Mesodermal cell (in vitro differentiated cells): ENCODE measurements at regions not wholly inside any gene's neighbourhood (a gene's known extent, or its start where the extent isn't known, plus 50 kb on each side); places are given as distances from the start of the nearest gene placed in this dataset.

Source experiments
- H3K27ac ChIP-seq: 2 replicates; pipeline ENCODE4 v1.7.0; 2013; ENCODE audit warnings: mild to moderate bottlenecking, low read depth, low read length, moderate library complexity; ENCODE audit not compliant: severe bottlenecking
- H3K36me3 ChIP-seq: 2 replicates; pipeline ENCODE4 v1.7.1; 2013; ENCODE audit warnings: mild to moderate bottlenecking, low read length, moderate library complexity; ENCODE audit not compliant: control insufficient read depth, insufficient read depth
- H3K4me1 ChIP-seq: one replicate; pipeline ENCODE4 v1.7.1; 2013; ENCODE audit warnings: mild to moderate bottlenecking, low read length; ENCODE audit not compliant: insufficient read depth, control insufficient read depth, poor library complexity, severe bottlenecking
- H3K4me3 ChIP-seq: 2 replicates; pipeline ENCODE4 v1.7.0; 2013; ENCODE audit warnings: low read length, control low read depth, mild to moderate bottlenecking; ENCODE audit not compliant: insufficient read depth, poor library complexity, severe bottlenecking; ENCODE audit errors: extremely low read depth
- H3K9me3 ChIP-seq: 2 replicates; pipeline ENCODE4 v1.7.1; 2013; ENCODE audit warnings: mild to moderate bottlenecking, low read length, moderate library complexity; ENCODE audit not compliant: control insufficient read depth
- WGBS, 2 experiments: methylation state at CpG; one replicate each; pipeline ENCODE4 v1.1.5; 2013; ENCODE audit warnings: missing lambda C conversion rate in 2 of 2; ENCODE audit not compliant: insufficient coverage in 2 of 2; 5-methylcytosine and 5-hydroxymethylcytosine counted together

DNA sequence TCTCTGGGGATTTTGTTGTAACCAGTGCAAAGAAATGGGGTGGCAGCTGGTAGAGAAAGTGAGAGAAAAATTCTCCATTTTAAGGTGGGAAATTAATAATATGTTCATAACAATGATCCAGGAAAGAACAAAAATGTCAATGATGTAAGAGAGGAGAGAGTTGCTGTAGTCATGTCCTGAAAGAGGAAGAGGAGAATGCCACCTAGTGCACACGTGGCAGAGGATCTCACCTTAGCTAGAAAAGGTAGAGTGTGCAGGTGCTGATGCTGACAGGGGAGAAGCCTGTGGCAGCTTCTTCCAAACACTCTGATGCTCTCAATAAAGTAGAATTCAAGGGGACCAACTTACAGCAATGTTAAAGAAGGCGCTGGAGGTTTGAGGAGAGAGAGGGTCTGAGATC, 282.9 kb upstream of the PKDCC start:
- no peaks in the 10 kb centered on the region for H3K36me3 ChIP-seq
- no peaks in the 10 kb centered on the region for H3K9me3 ChIP-seq
- no peak overlapping the region for H3K27ac ChIP-seq
- WGBS, 2 experiments = 60% methylated on average over 1 of the region's 2 CpGs; no CpG with 5 or more reads in 1 of the 2 experiments
- no peak overlapping the region for H3K4me3 ChIP-seq
- H3K4me1 ChIP-seq = no peaks in the 10 kb centered on the region

DNA sequence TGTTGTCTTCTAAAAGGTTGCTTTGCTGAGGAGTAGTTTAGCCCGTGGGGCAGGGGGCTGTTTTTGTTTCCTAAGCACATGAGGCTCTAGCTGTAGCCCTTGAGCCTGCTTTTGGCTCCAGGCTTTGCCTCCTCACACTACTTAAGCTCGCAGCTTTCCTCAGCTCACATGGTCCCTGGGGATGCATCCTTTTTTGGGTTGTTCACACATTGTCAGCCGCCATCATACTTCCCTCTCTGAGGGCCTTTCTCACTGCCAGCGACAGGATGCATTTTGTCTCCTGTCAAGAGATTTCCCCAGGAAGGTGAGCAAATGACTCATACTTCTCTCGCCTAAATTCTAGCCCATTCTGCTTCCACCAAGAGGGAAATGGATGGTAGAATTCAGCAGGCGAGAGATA, 279.5 kb upstream of the PKDCC start:
- no peaks in the 10 kb centered on the region for H3K36me3 ChIP-seq
- H3K4me3 ChIP-seq = no peak overlapping the region
- H3K27ac ChIP-seq = no peak overlapping the region
- H3K9me3 ChIP-seq = no peaks in the 10 kb centered on the region
- no peaks in the 10 kb centered on the region for H3K4me1 ChIP-seq
- 81 to 83% methylated on average over 3 to 4 of the region's 6 CpGs for WGBS, 2 experiments

DNA sequence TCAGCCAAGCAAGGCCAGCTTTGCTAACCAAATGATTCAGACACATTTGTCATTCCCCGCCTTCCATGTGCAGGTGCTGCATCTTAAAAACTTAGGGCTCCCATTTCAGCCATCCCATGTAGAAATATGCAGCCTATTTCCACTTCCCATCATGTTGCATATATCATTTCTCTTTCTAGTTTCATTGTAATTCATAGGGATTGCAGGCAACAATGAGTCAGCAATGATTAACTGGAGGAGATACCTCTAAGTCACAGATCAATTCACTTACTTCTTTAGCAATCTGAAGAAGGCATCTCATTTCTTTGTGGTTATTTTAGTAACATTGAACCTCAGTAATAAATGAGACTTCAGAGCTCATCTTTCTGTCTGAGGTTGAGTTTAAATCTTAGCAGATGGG, 276.1 kb upstream of the PKDCC start:
- no peak overlapping the region for H3K27ac ChIP-seq
- 90 to 100% methylated on average over 1 of the region's 1 CpG for WGBS, 2 experiments

DNA sequence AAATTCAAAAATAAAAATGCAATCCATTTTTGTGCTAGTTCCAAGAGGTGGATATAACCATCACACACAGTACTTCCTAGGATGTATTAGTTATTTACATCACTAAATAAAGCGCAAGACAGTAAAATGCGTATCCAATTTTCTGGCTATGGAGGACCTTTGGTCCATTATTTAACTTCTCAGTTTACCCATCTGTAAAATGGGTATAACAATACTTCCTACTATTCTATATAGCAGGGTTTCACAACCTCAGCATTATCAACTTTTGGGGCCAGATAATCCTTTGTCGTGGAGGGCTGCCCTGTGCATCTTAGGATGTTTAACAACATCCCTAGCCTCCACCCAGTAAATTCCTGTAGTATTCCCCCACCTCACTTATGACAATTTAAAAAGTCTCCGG, 275.1 kb upstream of the PKDCC start:
- Histone ChIP-seq H3K9me3 (no peaks in the 10 kb centered on the region), H3K4me3 (no peak overlapping the region), H3K27ac (no peak overlapping the region), H3K36me3 (no peaks in the 10 kb centered on the region), H3K4me1 (no peaks in the 10 kb centered on the region)
- WGBS, 2 experiments = 88 to 94% methylated on average over 1 to 2 of the region's 4 CpGs

More for the DNA sequence above, 276.1 kb upstream of the PKDCC start:
- Histone ChIP-seq H3K4me1 (no peaks in the 10 kb centered on the region), H3K36me3 (no peaks in the 10 kb centered on the region), H3K9me3 (no peaks in the 10 kb centered on the region), H3K4me3 (no peak overlapping the region)

DNA sequence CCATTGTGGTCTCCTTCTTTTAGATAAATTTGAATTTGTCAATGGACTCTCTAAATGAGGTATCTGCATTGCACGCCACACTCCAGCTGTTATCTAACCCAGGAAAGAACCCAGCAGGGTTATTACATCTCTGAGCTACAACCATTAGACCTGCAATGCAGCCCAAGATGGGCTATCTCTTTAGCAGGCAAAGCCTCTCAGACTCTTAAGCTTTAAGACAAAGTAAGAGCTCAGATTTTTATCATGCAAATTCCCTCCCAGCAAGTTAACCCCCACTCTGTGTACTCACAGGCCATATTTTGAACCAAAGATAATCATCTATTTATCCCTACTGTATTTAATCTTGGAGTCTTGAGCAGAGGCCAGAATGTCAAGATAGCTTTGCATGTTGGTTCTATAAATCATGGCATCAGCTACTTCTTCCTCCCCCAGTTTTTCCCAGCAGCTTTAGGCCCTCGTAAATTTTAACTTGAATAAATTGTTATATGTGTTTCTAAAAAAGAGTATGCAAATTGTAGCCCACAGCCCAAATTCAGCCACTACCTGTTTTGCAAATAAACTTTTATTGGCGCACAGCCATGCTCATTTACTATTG, 273.7 kb upstream of the PKDCC start:
- H3K4me3 ChIP-seq = no peak overlapping the region
- H3K4me1 ChIP-seq = no peaks in the 10 kb centered on the region
- no peak overlapping the region for H3K27ac ChIP-seq
- WGBS, 2 experiments = 80 to 83% methylated on average over 1 to 2 of the region's 3 CpGs
- no peaks in the 10 kb centered on the region for H3K9me3 ChIP-seq
- H3K36me3 ChIP-seq = no peaks in the 10 kb centered on the region

DNA sequence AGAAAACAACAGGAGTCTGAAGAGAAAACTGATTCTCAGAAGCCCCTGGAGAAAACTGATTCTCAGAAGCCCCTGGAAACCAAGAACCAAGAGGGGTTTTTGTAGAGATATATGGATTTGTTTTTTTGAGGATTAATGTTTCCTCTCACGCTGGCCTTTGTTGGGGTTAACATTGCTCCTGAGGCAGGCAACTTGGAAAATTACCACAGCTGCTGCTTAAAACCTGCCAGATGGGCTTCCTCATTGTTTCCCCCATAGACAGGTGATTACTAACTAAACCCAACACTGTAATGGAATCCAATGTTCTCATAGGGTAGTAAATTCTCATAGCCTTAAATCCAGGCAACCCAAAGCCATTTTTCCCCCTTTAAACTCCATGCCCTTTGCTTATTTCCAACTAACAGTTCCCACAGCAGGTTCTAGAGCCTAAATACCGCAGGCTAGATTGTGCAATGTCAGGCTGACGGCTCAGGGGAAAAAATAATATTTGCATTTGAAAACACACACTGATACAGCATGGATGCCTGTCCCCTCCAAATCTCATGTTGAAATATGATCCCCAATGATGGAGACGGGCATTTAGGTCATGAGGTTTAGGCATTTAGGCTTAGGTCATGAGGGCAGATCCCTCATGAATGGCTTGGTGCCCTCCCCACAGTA, 272.3 kb upstream of the PKDCC start:
- Histone ChIP-seq H3K4me3 (no peak overlapping the region), H3K4me1 (no peaks in the 10 kb centered on the region), H3K36me3 (no peaks in the 10 kb centered on the region), H3K27ac (no peak overlapping the region), H3K9me3 (no peaks in the 10 kb centered on the region)
- 90 to 93% methylated on average over 3 to 4 of the region's 4 CpGs for WGBS, 2 experiments

DNA sequence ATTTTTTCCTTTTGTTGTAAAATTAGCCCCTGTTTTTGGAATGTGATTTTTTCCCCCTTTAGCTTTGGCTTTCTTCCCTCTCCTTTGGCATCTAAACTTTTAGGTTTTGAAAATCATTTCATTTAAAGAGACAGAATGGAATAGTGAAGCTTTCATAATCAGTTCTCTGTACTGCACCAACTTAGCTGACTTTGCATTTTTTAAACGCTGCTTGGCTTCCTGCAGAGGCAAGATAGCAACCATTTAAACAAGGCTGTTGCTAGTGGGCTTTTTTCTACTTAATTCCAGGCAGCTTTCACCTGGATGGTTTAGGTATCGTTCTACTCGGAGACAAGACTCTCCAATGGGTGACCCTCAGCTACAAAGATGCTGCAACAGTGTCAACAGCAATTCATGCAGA, 267.9 kb upstream of the PKDCC start:
- no peaks in the 10 kb centered on the region for H3K4me1 ChIP-seq
- H3K4me3 ChIP-seq = no peak overlapping the region
- WGBS, 2 experiments = 80 to 88% methylated on average over 3 of the region's 3 CpGs

DNA sequence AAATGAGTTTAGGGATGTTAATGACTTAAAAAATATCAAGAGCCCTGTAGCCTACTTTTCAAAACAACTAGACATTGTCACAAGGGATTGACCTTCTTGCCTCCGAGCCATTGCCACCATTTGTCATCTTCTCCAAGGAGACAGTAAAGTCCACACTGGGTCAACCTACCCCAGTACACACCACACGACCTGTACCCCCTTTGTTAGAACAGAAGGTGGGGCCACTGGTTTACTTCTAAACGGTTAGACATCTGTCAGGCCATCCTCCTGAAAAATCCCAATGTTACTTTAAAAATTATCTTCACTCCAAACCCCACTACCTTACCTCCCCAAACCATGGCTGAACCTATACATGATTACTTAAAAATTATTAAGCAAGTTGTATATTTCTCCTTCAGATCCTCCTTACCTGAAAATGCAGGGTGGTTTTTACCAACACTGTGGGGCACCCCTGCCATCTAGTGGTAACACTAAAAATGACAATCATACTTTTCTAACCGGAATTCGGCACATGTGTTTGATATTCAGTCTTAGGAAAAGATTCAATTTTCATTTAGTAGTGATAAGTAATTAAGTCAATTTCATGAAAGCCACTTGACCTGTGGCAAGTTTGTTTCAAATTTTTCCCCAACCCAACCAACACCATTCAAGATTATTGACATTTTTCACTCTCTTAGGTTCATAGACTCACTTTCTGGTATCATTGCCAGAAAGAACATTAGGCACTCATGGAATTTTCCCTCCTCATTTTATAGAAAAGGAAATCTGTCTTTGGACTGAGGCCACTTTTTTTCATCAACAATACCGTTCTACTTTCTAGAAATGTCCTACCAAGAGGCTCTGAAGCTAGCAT, 265.3 kb upstream of the PKDCC start:
- H3K27ac ChIP-seq = no peak overlapping the region
- H3K4me1 ChIP-seq = no peaks in the 10 kb centered on the region
- no peaks in the 10 kb centered on the region for H3K9me3 ChIP-seq
- 51 to 57% methylated on average over 2 to 4 of the region's 6 CpGs for WGBS, 2 experiments
- no peak overlapping the region for H3K4me3 ChIP-seq
- H3K36me3 ChIP-seq = no peaks in the 10 kb centered on the region

More for the DNA sequence above, 267.9 kb upstream of the PKDCC start:
- Histone ChIP-seq H3K36me3 (no peaks in the 10 kb centered on the region), H3K9me3 (no peaks in the 10 kb centered on the region), H3K27ac (no peak overlapping the region)

DNA sequence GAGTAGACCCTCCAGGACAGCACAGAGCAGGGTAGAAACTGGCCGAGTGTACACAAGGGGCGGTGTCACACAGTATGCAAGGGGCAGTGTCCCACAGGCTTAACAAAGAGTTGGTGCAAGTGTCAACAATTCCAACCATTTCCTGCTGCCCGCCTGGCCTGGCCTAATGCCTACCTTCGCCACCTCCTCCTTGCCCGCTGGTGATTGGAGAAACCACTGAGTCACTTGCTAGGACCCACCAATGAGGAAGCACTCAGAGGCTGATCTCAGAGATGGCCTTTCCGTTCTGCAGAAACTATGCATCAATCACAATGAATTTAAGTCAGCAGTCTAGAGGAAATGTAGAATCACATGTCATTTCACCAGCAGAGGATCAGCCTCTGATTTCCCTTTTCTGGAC, 263.3 kb upstream of the PKDCC start:
- Histone ChIP-seq H3K9me3 (no peaks in the 10 kb centered on the region), H3K36me3 (no peaks in the 10 kb centered on the region), H3K4me1 (no peaks in the 10 kb centered on the region), H3K4me3 (no peak overlapping the region), H3K27ac (no peak overlapping the region)
- 88 to 96% methylated on average over 5 to 6 of the region's 6 CpGs for WGBS, 2 experiments

DNA sequence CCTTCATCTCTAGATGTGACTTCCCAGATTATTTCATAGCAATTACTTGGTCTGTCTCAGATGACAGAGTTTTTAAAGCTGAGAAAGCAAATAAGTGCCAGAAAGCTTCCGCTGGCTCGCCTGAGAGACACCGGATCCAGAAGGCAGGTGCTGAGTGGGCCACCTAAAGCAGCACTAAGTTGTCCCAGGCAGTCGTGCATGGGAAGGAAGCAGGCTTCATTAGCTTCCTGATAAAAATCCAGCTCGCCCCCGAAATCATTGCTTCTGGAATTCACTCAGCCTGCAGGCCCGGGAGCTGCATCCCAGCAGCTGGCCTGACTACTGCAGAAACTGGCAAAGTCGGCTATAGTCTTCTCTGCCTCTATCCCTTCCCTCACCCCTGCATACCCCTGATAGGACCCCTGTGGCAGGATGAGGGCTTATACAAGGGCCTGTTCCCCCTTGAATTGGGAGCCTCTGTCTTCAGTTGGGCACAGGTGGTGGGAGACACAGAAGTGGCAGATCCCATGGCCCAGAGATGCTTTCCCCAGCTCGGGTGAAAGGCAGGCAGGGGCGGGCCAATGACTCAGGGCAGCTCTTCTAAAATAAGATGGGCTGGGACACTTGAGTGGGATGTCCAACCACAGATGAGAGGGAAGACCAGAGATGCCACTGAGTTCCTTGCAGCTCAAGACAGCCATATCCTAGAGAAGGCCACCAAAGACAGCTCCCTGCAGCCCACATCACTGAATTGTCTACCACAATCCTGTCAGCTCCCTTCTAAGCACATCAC, 262.4 kb upstream of the PKDCC start:
- H3K36me3 ChIP-seq = no peaks in the 10 kb centered on the region
- WGBS, 2 experiments = 78 to 81% methylated on average over 8 to 10 of the region's 10 CpGs
- H3K4me1 ChIP-seq = no peaks in the 10 kb centered on the region
- no peaks in the 10 kb centered on the region for H3K9me3 ChIP-seq
- no peak overlapping the region for H3K27ac ChIP-seq
- H3K4me3 ChIP-seq = no peak overlapping the region
